Activated gamma-delta T cell (primary cell): ENCODE measurements at regions not wholly inside any gene's neighbourhood (a gene's known extent, or its start where the extent isn't known, plus 50 kb on each side); places are given as distances from the start of the nearest gene placed in this dataset.
"Not testable (repeated sequence)": the region's sequence is repeated elsewhere in the genome, so short reads cannot be mapped to it uniquely, and the experiment has no call there.

Experiments
- DNase-seq: peaks from one replicate; lab custom pipeline; 2025; lab: John Stamatoyannopoulos, UW

DNA sequence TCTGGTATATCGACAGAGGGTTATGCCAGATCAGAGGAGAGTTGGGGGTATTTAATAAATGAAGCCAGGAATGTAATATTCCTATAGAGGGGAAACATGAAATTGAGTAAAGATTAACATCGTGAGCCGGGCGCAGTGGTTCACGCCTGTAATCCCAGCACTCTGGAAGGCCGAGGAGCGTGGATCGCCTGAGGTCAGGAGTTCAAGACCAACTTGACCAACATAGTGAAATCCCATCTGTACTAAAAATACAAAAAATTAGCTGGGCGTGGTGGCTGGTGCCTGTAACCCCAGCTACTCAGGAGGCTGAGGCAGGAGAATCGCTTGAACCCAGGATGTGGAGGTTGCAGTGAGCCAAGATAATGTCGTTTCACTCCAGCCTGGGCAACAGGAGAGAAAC is 112.4 kb upstream of the ZNF184 start:
- DNase-seq: not testable (repeated sequence)

DNA sequence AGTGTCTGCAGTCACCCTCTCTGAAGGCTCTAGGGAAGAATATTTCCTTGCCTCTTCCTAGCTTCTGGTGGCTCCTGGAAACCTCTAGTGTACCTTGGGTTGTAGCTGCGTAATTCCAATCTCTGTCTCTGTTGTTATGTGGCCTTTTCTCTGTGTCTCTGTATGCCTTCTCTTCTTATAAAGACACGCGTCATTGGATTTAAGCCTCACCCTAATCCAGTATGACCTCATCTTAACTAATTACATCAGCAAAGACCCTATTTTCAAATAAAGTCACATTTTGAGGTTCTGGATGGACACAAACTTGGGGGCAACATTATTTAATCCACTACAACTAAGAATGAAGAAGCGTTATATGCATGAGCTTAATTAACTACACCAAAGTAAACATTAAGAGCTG is 111.4 kb upstream of the ZNF184 start:
- DNase-seq: no peak

DNA sequence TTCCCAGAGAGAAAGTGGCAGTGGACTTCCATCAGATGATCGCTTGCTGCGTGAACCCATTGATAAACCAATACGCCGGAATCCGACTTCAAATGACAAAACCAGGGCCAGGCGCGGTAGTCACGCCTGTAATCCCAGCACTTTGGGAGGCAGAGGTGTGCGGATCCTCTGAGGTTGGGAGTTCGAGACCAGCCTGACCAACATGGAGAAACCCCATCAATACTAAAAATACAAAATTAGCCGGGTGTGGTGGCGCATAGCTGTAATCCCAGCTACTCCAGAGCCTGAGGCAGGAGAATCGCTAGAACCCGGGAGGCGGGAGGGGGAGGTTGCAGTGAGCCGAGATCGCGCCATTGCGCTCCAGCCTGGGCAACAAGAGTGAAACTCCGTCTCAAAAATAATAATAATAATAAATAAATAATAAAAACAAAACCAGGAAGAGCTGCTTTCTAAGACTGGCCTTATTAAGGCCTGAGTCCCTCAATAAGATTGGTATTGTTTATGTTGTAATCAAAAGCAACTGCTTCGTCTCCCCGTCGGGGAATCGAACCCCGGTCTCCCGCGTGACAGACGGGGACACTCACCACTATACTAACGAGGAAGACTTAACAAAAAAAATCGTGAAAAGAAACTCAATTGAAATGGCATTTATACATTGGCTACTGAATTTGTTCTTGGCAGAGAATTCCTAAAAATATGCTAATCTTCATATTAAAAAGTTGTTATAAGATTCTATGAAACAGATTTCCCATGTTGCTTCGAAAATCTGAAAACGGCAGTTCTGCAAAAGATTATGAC is 110.2 kb upstream of the ZNF184 start:
- DNase-seq: no peak

DNA sequence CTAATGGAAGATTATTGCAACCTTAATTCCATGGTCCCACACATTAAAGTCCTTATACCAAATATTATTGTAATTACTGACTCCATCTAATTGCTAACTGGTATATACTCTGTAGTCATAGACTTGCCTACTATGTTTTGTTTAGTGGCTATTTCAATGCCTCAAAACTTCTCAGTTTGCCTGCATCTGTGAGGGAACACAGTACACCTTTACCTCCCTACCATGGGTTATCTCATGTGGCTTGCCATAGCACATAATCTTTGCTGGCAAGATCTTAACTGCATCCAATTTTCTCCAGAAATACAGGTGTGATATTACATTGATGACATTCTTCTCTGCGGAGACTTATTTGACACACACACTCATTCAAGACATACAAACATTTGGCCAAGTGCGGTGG is 107.1 kb upstream of the ZNF184 start:
- DNase-seq: no peak

DNA sequence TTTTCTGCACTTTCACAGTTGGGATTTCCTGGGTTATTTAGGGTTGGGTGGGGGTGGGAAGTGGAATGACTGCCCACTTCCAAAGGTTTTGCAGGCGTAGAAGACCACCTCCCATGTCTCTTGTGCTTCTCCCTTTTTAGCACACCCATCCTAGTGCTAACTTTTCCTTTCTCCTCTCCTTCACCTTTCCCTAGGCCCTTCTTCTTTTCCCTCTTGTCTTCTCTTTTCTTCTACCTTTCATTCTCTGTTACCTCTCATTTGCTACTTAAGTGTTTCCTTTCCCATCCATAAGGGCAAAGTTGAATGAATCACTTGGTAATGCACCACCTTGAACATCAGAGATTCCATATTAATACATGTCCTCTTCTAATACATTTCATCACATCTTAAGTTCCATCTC is 105.0 kb upstream of the ZNF184 start:
- no peak for DNase-seq

DNA sequence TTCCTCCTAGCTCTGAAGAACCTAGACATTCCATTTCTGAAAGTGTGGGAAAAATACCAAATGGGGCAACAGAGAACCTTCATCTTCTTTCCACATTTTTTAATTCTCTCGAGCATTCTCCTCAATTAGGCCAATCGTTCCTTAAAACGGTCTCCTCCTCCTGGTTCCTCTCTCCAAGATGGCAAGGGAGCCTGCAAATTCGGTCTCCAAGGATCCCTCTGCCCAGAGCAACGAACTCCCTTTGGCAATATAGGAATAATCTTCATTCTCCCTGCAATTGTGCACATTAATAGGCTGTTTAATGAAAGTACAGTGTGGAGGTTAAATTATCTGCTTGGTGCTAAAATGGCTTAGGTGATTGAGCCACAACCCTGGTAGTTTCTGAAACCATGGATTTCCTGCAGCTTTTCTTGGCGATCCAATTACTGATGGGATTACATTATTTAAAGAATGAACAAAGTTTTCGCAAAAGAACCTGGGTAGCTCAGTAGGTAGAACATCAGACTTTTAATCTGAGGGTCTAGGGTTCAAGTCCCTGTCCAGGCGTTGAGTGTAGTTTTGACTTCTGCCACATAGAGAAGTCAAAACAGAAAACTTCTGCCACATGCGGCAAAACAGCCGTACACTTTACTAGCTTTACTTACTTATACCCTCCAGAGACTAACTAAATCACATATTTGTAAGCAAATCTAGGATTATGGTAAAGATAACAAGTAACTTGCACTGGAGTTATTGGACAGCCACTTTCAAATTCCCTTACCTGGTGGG is 102.9 kb upstream of the ZNF184 start:
- DNase-seq: no peak

DNA sequence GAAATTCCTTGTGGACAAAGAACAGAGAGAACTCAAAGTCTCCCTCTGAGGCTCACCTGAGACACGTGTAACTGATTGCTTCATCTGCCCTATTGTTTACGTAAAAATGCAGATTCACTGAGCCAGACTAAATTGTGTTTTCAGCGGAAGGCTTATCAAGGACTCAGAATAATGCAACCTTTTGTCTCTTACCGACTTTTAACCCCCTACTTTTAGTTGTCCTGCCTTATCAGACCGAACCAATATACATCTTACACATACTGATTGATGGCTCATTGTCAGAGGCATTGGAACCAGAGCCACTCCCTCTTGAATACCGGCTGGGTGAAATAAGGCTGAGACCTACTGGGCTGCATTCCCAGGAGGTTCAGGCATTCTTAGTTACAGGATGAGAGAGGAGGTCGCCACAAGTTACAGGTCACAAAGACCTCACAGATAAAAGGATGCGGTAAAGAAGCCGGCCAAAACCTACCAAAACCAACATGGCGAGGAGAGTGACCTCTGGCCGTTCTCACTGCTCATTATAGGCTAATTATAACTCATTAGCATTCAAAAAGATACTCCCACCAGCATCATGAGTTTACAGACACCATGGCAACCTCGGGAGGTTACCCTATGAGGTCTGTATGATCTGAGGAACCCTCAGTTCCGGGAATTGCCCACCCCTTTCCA is 95.5 kb upstream of the ZNF184 start:
- DNase-seq: no peak

DNA sequence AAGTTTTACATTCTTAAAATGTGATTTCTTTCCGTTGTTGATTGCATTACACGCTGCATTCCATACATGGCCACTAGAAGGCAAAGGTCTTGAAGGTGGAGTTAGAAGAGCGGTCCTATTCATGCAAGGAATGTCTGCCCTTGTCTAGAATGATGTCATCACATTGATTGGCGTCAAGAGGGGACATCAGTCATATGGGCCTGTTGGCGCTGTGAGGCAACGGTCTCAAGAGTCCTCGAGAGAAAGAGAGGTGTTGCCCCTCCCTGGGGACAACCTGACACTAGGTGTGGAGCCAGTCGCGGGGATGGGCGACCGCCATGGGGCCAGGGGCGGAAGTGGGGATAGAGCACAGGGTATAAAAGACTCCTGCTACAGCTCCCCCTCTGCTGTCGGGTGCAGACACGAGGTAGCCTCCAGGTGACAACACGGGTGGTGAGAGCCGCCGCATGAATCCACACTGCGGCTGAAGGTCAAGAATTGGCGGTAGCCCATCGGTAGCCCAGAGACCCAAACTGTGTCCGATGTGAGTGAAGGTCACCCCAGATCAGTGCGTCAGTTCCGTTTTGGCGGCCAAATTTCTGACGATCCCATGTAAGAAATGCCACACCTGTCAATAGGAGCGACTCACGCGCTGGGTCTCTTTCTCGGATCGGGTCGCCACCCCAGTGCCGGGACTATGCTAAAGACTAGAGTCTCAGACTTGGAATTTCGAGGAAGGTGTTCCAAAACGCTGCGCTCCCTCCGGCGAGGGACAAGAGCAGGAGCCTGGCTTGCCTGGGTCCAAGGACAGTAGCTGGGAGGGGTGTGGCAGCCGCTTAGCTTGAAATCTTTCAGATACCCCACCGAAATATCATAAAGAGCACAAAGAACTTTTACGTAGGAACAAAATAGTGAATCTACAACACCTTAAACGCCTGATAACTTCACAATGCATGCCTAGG is 93.2 kb upstream of the ZNF184 start:
- DNase-seq: no peak

DNA sequence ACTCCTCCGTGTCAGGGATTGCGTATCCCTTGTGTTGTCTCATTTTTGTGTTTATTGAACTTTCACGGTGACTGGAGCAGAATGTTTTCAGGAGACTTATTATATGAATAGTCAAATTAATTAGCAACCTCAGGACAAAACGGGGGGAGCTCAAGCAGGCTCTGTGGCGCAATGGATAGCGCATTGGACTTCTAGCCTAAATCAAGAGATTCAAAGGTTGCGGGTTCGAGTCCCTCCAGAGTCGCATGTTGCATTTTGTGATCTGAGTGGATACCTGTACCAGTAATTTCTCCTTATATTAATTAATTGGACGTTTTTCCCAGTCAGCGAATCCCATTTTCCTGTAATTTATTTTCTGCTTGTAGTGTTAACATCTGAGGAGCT is 89.1 kb upstream of the ZNF184 start:
- no peak for DNase-seq

DNA sequence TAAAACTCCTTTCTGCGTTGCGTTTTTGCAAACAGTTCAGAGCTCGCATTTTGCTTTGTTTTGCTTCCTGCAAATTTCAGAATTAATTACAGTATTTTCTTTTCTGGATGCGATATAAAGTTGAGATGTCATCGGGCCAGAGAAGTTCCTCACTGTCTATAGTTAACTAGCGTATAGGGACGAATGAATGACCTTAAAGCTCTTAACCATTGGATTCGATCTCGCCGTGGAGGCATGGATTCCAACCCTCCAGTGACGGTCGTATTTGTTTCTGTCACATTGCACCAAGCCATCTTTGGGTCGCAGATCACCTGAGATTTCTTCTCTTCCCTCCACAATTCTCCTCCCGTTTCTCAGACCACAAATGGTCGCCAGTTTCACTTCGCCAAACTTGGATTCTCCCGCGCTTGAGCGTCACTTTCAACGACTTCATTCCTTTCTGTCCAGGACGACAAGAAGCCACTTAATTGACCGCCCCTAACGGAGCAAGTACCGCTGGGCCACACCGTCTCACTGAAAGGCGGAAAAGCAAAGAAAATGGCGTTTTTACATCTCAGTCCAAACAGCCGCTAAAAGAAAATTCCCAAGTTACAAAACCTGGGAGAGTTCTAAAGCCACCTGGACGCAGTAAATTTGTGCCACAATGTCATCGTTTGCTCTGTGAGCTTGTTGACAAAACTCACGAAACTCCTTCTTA is 85.3 kb upstream of the ZNF184 start:
- DNase-seq: no peak

DNA sequence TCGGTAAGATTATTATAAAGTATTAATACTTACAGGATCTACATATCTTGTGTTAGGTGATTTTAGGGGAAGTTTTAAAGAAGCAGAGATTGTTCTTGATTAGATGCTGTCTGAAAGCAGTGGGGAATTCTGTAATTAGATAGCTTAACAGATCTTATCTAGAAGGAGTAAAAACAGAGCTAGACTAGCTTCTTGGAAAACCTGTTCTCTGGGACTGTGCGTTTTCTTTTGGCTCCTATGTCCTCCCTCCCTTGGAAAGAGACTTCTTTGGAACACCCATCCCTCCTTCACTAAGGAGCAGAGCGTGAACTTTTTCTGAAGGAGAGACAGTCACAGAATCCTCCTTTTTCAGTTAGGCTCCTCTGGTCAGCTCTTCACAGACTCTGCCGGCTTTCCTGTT is 83.5 kb upstream of the ZNF184 start:
- no peak for DNase-seq

DNA sequence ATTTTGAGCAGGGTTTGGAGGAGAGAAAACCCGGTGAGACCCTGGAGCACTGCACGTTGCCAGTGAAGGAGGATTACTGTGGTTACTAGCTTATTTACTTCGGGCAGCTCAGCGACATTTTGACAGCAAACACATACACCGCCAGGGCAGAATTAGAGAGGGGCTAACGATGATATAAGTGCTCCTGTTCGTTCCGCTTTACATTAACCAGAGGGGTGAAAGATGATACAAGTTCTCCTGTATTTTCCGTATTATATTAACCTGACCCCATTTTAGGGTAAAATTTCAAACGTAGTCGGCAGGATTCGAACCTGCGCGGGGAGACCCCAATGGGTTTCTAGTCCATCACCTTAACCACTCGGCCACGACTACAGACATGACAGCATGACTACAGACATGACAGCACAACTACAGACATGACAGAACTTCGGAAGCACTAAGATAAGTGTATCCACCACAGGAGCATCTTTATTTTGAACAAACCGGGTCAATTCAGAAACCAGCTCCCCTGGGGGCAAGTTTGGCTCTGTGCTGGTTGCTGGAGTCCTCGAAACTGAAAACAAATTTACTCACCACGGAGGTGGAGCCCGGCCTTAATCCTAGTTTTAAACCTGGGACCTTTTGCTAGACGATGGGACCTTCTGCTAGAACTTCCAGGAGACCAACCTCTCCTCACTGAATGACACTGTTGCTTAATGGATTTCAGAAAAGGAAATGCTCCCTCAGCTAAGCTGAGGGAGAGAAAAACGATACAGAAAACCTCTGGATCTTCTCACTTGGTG is 80.4 kb upstream of the ZNF184 start:
- DNase-seq: no peak

DNA sequence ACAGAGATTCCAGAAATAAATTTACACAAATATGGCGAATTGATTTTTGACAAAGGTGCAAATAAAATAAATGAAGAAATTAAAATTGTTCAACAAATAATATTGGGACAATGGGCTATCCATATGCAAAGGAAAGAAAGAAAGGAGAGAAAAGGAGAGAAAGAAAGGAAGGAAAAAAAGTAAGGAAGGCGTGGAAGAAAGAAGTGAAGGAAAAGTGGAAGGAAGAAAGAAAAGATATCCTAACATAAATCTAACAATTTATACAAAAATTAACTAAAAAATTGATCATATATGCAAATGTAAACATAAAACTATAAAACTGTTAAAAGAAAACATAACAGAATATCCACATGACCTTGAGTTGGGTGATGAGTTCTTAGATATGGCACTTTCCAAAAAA is 78.7 kb upstream of the ZNF184 start:
- no peak for DNase-seq

DNA sequence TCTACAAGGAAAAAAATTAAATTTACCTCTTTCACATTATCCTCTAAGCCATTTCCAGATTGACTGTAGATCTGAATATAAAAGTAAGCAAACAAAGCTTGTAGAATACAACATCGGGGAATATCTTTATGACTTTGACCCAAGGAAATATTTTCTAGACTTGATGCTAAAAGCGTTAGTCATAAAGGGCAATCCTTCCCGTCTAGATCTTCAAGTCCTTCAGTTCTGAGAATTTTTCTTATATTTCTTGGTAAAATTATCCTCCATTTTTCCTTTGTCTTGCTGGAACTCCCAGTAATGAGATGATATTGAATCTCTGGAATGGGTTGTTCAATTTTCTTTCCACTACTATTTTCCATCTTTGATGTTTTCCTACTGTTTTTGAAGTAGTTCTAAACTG is 77.8 kb upstream of the ZNF184 start:
- DNase-seq: no peak

DNA sequence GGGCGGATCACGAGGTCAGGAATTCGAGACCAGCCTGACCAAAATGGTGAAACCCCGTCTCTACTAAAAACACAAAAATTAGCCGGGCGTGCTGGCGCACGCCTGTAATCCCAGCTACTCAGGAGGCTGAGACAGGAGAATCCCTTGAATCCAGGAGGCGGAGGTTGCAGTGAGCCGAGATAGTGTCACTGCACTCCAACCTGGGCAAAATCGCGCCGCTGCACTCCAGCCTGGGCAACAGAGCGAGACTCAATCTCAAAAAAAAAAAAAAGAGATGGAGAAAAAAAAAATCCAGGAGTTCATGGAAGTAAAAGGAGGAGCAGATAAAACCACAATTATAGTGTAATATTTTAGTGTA is 76.3 kb upstream of the ZNF184 start:
- not testable (repeated sequence) for DNase-seq

DNA sequence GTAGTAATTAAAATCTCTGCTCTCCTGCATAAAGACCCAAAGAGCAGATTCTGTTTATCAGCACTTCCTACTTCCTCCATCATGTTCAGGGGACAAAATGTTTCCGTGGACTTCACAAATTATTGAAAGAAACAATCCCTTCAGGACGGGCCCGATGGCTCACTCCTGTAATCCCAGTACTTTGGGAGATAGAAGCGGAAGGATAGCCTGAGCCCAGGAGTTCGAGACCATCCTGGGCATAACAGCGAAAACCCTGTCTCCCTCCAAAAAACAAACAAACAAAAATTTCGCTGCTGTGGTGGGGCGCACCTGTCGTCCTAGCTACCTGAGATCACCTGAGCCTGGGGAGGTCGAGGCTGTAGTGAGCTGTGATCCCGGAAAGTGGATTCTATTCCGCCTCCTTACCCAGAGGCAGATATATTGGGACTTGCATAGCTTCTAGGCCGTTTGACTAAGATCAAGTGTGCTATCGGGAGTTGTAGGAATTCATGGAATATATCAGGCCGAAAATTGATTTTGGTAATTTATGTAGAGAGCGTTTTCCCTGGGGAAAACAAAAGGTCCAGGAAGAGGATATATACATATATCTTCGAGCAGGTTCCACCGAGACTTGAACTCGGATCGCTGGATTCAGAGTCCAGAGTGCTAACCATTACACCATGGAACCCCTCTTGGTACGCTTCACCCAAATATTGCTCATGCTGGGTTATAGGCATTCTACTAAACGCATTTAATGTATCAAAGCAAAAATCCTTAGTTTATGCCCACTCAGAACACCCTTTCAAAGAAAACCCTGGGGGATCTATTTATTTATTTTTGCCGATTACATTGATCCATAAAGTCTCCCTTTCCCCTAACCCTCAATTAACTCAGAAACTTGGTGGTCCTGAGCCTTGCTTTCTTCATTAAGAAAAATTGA is 74.5 kb upstream of the ZNF184 start:
- no peak for DNase-seq

DNA sequence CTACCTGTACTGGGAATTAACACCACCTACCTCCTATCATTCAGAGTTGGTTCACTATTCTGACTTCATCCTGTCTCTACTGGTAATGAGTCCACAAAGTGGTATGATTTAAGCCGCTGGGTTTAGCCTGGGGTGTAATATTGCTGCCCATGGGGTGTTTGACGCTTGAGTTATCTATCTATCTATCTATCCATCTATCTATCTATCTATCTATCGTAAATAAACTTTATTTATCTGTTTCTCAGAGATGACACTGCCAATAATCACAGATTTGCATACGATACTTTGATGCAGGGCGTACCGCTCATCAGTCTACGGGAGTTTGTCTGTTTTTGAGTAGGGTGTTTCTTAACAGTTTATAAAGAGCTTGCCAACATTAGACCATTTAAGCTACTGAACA is 73.6 kb upstream of the ZNF184 start:
- no peak for DNase-seq

DNA sequence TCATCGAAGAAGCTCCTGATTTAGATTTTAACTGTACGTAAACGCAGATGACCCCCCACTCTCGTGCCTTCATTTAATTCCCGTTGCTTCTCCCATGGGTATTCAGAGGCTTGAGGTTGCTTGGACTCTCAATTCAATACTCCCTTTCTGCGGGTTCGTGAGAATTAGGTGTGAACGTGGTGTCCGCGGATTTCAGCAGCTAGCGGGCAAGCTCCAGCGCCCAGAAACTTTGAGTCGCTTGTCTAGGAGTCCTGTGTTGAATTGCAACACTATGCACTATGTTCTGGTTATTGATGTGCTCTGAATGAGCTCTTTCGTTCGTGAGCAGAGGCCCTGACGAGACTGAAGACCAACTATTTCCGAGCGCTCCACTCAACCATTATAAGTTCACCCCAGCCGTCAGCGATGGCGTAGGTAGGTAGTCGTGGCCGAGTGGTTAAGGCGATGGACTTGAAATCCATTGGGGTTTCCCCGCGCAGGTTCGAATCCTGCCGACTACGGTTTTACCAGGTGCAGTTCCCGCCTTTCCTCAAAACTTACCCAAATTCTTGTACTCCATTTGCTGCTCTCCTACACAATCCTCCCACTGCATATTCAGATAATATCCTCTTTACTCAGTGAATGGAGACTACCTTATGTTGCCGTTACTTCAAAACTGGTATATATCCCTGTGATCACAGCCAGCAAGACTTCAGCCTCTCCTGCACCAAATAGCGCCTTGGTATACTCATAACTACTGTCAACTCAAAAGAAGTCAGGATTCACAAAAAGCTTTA is 72.6 kb upstream of the ZNF184 start:
- no peak for DNase-seq
